WERI-Rb-1 (cell line): ENCODE measurements at regions not wholly inside any gene's neighbourhood (a gene's known extent, or its start where the extent isn't known, plus 50 kb on each side); places are given as distances from the start of the nearest gene placed in this dataset.
A peak's percentile ranks its signal among the peaks of the same experiment; 100 is the strongest.

Experiments used
- DNase-seq: peaks from one replicate; pipeline ENCODE4 v3.0.0-alpha.2; 2020
- H3K27ac ChIP-seq: fragments of 250-450 bp; sonication (Bioruptor Pico); 2 replicates; pipeline ENCODE4 v1.5.1; 2020; ENCODE audit warnings: mild to moderate bottlenecking, moderate library complexity
- H3K27me3 ChIP-seq: fragments of 250-450 bp; sonication (Bioruptor Pico); 2 replicates; pipeline ENCODE4 v1.5.1; 2021; ENCODE audit warnings: mild to moderate bottlenecking, low read depth, moderate library complexity; ENCODE audit not compliant: insufficient read depth, severe bottlenecking
- H3K36me3 ChIP-seq: fragments of 250-450 bp; sonication (Bioruptor Pico); 2 replicates; pipeline ENCODE4 v1.5.1; 2020; ENCODE audit warnings: mild to moderate bottlenecking, moderate library complexity
- H3K4me3 ChIP-seq: 2 replicates; pipeline ENCODE4 v1.5.1; 2011; ENCODE audit warnings: low read depth, mild to moderate bottlenecking, control low read depth, low read length
- H3K9me3 ChIP-seq: fragments of 250-450 bp; sonication (Bioruptor Pico); 2 replicates; pipeline ENCODE4 v1.5.1; 2021; ENCODE audit warnings: mild to moderate bottlenecking, moderate library complexity; ENCODE audit not compliant: severe bottlenecking
- CTCF ChIP-seq: IDR thresholded peaks from 2 replicates; pipeline ENCODE4 v1.5.1; 2011; ENCODE audit warnings: low read depth, mild to moderate bottlenecking, control low read depth, inconsistent platforms, low read length

GRCh38 chr7:136079066-136079465, 101.9 kb upstream of the MTPN start:
- Histone ChIP-seq H3K27me3 (no peaks in the 10 kb centered on the region), H3K4me3 (no peak overlapping the region), H3K27ac (no peak overlapping the region), H3K36me3 (no peaks in the 10 kb centered on the region), H3K9me3 (no peaks in the 10 kb centered on the region)
- DNase-seq: no peak
- TF ChIP-seq CTCF: no peak

GRCh38 chr7:136078630-136079029, 101.5 kb upstream of the MTPN start:
- Histone ChIP-seq H3K27ac (no peak overlapping the region), H3K36me3 (no peaks in the 10 kb centered on the region), H3K9me3 (no peaks in the 10 kb centered on the region), H3K4me3 (no peak overlapping the region), H3K27me3 (no peaks in the 10 kb centered on the region)
- TF ChIP-seq CTCF: no peak
- DNase-seq: no peak

- H3K36me3 ChIP-seq: no peaks in the 10 kb centered on the region
- no peaks in the 10 kb centered on the region for H3K27me3 ChIP-seq
- H3K27ac ChIP-seq: no peak overlapping the region
- DNase-seq: no peak
- H3K4me3 ChIP-seq: no peak overlapping the region
- no peak for TF ChIP-seq CTCF
- no peaks in the 10 kb centered on the region for H3K9me3 ChIP-seq
Measured at GRCh38 chr7:136076954-136077353, 99.8 kb upstream of the MTPN start.

GRCh38 chr7:136074843-136075242, 97.7 kb upstream of the MTPN start:
- Histone ChIP-seq H3K27ac (no peak overlapping the region), H3K9me3 (no peaks in the 10 kb centered on the region), H3K36me3 (no peaks in the 10 kb centered on the region), H3K27me3 (no peaks in the 10 kb centered on the region), H3K4me3 (no peak overlapping the region)
- no peak for TF ChIP-seq CTCF
- no peak for DNase-seq

GRCh38 chr7:136072447-136072846, 95.3 kb upstream of the MTPN start:
- H3K9me3 ChIP-seq: no peaks in the 10 kb centered on the region
- H3K4me3 ChIP-seq: no peak overlapping the region
- TF ChIP-seq CTCF: no peak
- no peaks in the 10 kb centered on the region for H3K27me3 ChIP-seq
- DNase-seq: no peak
- no peak overlapping the region for H3K27ac ChIP-seq
- H3K36me3 ChIP-seq: no peaks in the 10 kb centered on the region

- Histone ChIP-seq H3K27me3 (no peaks in the 10 kb centered on the region), H3K4me3 (no peak overlapping the region), H3K36me3 (no peaks in the 10 kb centered on the region), H3K27ac (peak overlapping the region; percentile 25; the same call in 1 of the 2 replicates), H3K9me3 (no peaks in the 10 kb centered on the region)
- DNase-seq: peak; percentile 28
- TF ChIP-seq CTCF: no peak
Measured at GRCh38 chr7:136070736-136071505, 93.8 kb upstream of the MTPN start.
